SU-DHL-6 (cell line): ENCODE measurements at regions not wholly inside any gene's neighbourhood (a gene's known extent, or its start where the extent isn't known, plus 50 kb on each side); places are given as distances from the start of the nearest gene placed in this dataset.

Experiments
- CTCF ChIP-seq: fragments of 200-600 bp; sonication (generic); IDR thresholded peaks from one replicate; pipeline ENCODE4 v1.5.1; 2017; ENCODE audit warnings: antibody characterized with exemption, mild to moderate bottlenecking, low read length, moderate library complexity; ENCODE audit not compliant: insufficient read depth, poor library complexity, severe bottlenecking
- EZH2phosphoT487 ChIP-seq: fragments of 200-600 bp; sonication (generic), shearing (Covaris generic); conservative IDR thresholded peaks from 2 replicates; pipeline ENCODE4 v1.6.1; 2018; ENCODE audit warnings: mild to moderate bottlenecking, antibody characterized with exemption, low read length, moderate library complexity, mixed read lengths

DNA sequence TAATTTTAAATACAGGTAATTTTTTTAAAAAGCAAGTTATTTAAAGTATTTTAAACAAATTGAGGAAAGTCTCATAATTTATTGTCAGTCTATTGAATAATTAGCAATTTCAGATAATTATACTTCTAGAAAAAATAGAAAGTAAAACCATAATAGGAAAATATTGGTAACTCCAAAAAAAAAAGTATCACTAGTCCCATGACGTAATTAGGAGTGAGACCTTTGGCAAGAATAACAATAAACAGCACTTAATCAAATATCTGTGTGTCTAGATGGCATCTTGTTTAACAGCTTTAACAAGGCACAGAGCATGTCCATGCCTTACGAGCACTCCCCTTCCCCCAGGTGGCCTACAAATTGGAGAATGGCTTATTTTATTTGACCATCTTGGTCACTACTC lies 1683.6 kb upstream of the AGA start:
- no peak for TF ChIP-seq CTCF
- no peak for TF ChIP-seq EZH2phosphoT487
